BJ (cell line): ENCODE measurements at regions not wholly inside any gene's neighbourhood (a gene's known extent, or its start where the extent isn't known, plus 50 kb on each side); places are given as distances from the start of the nearest gene placed in this dataset.
"Not testable (repeated sequence)": the region's sequence is repeated elsewhere in the genome, so short reads cannot be mapped to it uniquely, and the experiment has no call there.

Experiments
- CTCF ChIA-PET: fragments of 350-600 bp; formaldehyde crosslinking; extraction: SDS; loops from one replicate; lab custom pipeline; 2021; ENCODE audit warnings: antibody characterized with exemption, inconsistent platforms; lab: Yijun Ruan, JAX
- POLR2A ChIA-PET: fragments of 300-600 bp; sonication (Branson Sonifier 250); formaldehyde crosslinking; extraction: SDS; loops from one replicate; lab custom pipeline; 2021; ENCODE audit warnings: antibody characterized with exemption; lab: Charles Lee
- DNase-seq: peaks from one replicate; pipeline ENCODE4 v3.0.0-alpha.2; 2011; ENCODE audit warnings: low read depth
- H3K27me3 ChIP-seq: 2 replicates; pipeline ENCODE4 v1.6.0; 2011; ENCODE audit warnings: low read length; ENCODE audit not compliant: control insufficient read depth, insufficient read depth
- H3K36me3 ChIP-seq: 2 replicates; pipeline ENCODE4 v1.5.1; 2011; ENCODE audit warnings: low read length; ENCODE audit not compliant: control insufficient read depth, insufficient read depth
- H3K4me3 ChIP-seq: 2 replicates; pipeline ENCODE4 v1.5.1; 2011; ENCODE audit warnings: low read depth, mild to moderate bottlenecking, control low read depth, low read length
- TF ChIP-seq, protein P1 (sequence below): IDR thresholded peaks from 2 replicates; pipeline ENCODE4 v1.5.1; 2011; ENCODE audit warnings: low read depth, mild to moderate bottlenecking, control low read depth, inconsistent platforms, low read length, moderate library complexity; ENCODE audit not compliant: insufficient read depth

DNA sequence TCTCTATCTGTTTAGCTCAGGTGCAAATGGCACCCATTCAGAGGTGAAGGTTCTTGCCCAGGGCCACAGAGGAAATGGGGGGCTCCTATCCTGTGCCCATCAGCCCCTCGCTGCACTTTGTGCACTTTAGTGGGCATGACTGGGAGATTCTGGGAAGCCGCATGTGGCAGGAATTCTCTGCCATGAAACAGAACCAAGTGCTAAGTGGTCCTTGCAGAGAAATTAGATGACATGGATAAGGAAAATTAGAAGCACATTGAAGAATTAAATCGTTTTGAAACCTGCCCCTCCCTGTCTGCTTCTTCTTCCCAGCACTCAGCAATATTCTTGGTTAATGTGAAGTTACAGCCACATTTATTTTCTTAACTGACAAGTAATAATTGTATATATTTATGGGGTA is 185.2 kb upstream of the RTL1 start:
- POLR2A ChIA-PET = no interaction called here
- TF ChIP-seq, protein P1, sequence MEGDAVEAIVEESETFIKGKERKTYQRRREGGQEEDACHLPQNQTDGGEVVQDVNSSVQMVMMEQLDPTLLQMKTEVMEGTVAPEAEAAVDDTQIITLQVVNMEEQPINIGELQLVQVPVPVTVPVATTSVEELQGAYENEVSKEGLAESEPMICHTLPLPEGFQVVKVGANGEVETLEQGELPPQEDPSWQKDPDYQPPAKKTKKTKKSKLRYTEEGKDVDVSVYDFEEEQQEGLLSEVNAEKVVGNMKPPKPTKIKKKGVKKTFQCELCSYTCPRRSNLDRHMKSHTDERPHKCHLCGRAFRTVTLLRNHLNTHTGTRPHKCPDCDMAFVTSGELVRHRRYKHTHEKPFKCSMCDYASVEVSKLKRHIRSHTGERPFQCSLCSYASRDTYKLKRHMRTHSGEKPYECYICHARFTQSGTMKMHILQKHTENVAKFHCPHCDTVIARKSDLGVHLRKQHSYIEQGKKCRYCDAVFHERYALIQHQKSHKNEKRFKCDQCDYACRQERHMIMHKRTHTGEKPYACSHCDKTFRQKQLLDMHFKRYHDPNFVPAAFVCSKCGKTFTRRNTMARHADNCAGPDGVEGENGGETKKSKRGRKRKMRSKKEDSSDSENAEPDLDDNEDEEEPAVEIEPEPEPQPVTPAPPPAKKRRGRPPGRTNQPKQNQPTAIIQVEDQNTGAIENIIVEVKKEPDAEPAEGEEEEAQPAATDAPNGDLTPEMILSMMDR = no peak

DNA sequence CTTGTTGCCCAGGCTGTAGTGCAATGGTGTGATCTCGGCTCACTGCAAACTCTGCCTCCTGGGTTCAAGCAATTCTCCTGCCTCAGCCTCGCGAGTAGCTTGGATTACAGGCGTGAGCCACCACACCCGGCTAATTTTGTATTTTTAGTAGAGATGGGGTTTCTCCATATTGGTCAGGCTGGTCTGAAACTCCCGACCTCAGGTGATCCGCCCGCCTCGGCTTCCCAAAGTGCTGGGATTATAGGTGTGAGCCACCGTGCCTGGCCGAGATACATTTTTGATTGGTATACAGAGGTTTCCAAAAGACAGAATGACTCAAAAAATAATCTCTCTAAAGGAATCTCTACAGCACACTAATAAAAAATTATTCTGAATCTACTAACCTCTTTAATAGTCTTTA is 187.0 kb upstream of the RTL1 start:
- CTCF ChIA-PET = interaction anchor here (0.6 kb wide), 1 partner anchor 133 kb away, joined by 3 read pairs; no protein-coding TSS in a partner anchor
- H3K4me3 ChIP-seq, H3K27me3 ChIP-seq, H3K36me3 ChIP-seq, POLR2A ChIA-PET, DNase-seq: not testable (repeated sequence)

More for the DNA sequence above, 185.2 kb upstream of the RTL1 start:
- no peak for DNase-seq
- Histone ChIP-seq H3K36me3 (no peaks in the 10 kb centered on the region), H3K27me3 (no peaks in the 10 kb centered on the region), H3K4me3 (no peak overlapping the region)
- CTCF ChIA-PET = interaction anchor here (1.0 to 1.1 kb wide), 2 partner anchors 8 to 9 kb away, joined by 3 read pairs; no protein-coding TSS in a partner anchor

DNA sequence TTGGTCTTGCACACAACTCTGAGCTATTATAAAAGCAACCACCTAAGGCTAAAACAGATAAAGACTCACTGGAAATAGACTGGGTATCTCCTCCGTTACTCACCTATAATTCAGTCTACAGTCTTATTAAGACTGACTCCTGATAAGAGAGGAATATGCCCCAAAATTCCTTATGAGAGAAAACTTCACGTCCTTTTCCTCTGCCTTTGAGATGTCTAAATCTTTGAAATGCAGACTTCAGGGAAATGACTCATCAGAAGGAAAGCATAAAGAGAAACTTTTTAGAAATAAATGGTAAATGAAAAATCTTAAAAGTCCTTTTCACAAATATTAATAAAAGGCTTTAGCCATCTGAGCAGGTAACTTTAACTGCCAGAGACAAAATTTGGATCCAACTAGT is 187.5 kb upstream of the RTL1 start:
- CTCF ChIA-PET = interaction anchor here (0.6 kb wide), 1 partner anchor 133 kb away, joined by 3 read pairs; no protein-coding TSS in a partner anchor
- H3K27me3 ChIP-seq = peaks cover 1% of the 10 kb centered on the region; the same call in 1 of the 2 replicates
- POLR2A ChIA-PET = no interaction called here
- H3K36me3 ChIP-seq = no peaks in the 10 kb centered on the region
- DNase-seq = no peak
- TF ChIP-seq, protein P1 = no peak
- H3K4me3 ChIP-seq = no peak overlapping the region

DNA sequence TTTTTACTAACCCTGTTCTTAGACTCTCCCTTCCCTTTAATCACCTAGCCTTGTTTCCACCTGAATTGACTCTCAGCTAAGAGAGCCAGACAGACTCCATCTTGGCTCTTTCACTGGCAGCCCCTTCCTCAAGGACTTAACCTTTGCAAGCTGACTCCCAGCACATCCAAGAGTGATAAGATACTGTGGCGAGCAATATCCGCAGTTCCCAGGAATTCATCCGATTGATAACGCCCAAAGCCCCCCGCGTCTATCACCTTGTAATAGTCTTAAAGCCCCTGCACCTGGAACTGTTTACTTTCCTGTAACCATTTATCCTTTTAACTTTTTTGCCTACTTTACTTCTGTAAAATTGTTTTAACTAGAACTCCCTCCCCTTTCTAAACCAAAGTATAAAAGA is 191.4 kb upstream of the RTL1 start:
- H3K27me3 ChIP-seq, POLR2A ChIA-PET, H3K4me3 ChIP-seq, CTCF ChIA-PET, H3K36me3 ChIP-seq, DNase-seq: not testable (repeated sequence)

DNA sequence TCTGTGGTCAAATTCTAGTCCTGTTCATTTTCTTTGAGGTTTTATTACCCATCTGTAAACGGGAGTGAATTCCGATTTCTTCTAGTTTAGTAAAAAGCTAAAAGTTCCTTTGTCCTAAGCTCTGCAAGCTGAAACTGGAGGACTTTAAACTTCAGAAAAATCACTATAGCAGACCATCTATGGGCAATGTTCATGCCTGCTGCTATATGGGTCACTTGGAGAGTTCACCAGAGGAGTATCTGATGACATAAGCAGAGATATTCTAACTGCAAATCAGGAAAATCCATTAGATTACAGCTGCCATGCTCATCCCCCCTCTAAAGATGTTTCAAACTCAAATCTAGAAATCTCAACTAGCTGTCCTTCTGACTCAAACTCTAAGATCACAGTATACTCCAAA is 193.0 kb upstream of the RTL1 start:
- H3K36me3 ChIP-seq = no peaks in the 10 kb centered on the region
- ChIA-PET CTCF (interaction anchor here (0.9 to 2.1 kb wide), 3 partner anchors 11 to 18 kb away, joined by 3 to 5 read pairs (median 3); no protein-coding TSS in a partner anchor), POLR2A (no interaction called here)
- H3K4me3 ChIP-seq = no peak overlapping the region
- H3K27me3 ChIP-seq = peaks cover 2% of the 10 kb centered on the region; the same call in 1 of the 2 replicates
- no peak for DNase-seq
- TF ChIP-seq, protein P1 = no peak

DNA sequence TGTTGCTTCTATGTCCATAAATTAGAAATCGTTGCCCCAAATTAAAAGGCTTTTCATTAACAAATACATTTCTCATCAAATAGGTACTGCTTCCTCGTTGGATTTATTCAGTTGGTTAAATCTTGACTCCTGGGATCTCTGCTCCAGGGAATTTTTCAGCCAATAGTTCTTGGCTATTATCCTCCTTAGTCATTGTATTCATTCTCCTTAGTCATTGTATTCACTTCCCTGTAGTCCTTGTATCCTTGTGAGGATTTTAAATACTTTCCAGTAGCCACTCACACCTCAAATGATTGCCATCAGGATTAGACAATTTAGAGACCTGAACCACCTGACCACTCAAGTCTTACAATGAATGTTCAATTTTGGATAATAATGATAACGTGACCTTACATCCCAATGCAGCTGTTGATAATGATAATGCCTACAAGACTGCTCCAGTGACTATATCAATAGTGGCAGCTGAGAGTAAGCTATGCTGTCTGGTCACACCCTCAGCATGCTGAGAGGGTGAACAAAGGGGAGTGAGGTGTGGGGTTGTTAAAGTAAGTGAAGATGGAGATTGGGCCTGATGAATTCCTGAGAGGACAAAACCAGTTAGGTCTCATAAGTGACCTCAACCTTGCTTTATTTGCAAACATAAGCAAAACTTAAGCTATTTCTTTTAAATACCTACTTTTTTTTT is 193.7 kb upstream of the RTL1 start:
- ChIA-PET POLR2A (no interaction called here), CTCF (interaction anchor here (0.9 to 2.1 kb wide), 5 partner anchors 8 to 18 kb away, joined by 3 to 5 read pairs (median 3); no protein-coding TSS in a partner anchor)
- DNase-seq = no peak
- Histone ChIP-seq H3K27me3 (peaks cover 2% of the 10 kb centered on the region; the same call in 1 of the 2 replicates), H3K36me3 (no peaks in the 10 kb centered on the region), H3K4me3 (no peak overlapping the region)
- TF ChIP-seq, protein P1 = no peak
